Heart left ventricle (tissue), 16 donors: ENCODE measurements at regions not wholly inside any gene's neighbourhood (a gene's known extent, or its start where the extent isn't known, plus 50 kb on each side); places are given as distances from the start of the nearest gene placed in this dataset.

Experiments
- ATAC-seq, 4 donors: fragments of 200-7000 bp; cut with Tn5 transposase; one replicate each; pipeline ENCODE4 v1.9.1; 2020 to 2022; ENCODE audit warnings: moderate library complexity in 4 of 4, mild to moderate bottlenecking in 3 of 4, moderate number of reproducible peaks in 1 of 4
- DNase-seq, 5 donors: peaks; one replicate each; pipeline ENCODE4 v3.0.0-alpha.2; 2020
- H3K27ac ChIP-seq, 12 donors: fragments of 200-600 bp; sonication (generic) in 4 of 12; one replicate each; pipeline versions ENCODE4 v1.5.0 to v1.8.0; 2016 to 2022; ENCODE audit warnings: mild to moderate bottlenecking in 2 of 12
- H3K27me3 ChIP-seq, 9 donors: fragments of 200-600 bp; sonication (generic) in 2 of 9; one replicate each; pipeline versions ENCODE4 v1.5.1 to v1.8.0; 2016 to 2022; ENCODE audit warnings: mild to moderate bottlenecking in 3 of 9
- H3K36me3 ChIP-seq, 9 donors: fragments of 200-600 bp; sonication (generic) in 2 of 9; one replicate each; pipeline versions ENCODE4 v1.5.0 to v1.8.0; 2018 to 2022; ENCODE audit warnings: mild to moderate bottlenecking in 2 of 9
- H3K4me1 ChIP-seq, 12 donors: fragments of 200-600 bp; sonication (generic) in 4 of 12; one replicate each; pipeline versions ENCODE4 v1.5.0 to v1.8.0; 2016 to 2022; ENCODE audit warnings: mild to moderate bottlenecking in 3 of 12
- H3K4me3 ChIP-seq, 12 donors: fragments of 200-600 bp; sonication (generic) in 4 of 12; one replicate each; pipeline versions ENCODE4 v1.5.0 to v1.8.0; 2017 to 2022; ENCODE audit warnings: mild to moderate bottlenecking in 9 of 12, moderate library complexity in 4 of 12
- H3K9me3 ChIP-seq, 12 donors: fragments of 200-600 bp; sonication (generic) in 4 of 12; one replicate each; pipeline versions ENCODE4 v1.5.0 to v1.8.0; 2016 to 2022; ENCODE audit warnings: mild to moderate bottlenecking in 1 of 12
- CTCF ChIP-seq, 12 donors: fragments of 200-600 bp; sonication (generic) in 4 of 12; IDR thresholded peaks; one replicate each; pipeline versions ENCODE4 v1.5.0 to v1.8.0; 2018 to 2022; ENCODE audit warnings: antibody characterized with exemption in 12 of 12, mild to moderate bottlenecking in 5 of 12
- POLR2A ChIP-seq, 2 donors: fragments of 450-650 bp; IDR thresholded peaks; one replicate each; pipeline ENCODE4 v1.6.1; 2017; ENCODE audit warnings: antibody characterized with exemption in 2 of 2, mild to moderate bottlenecking in 2 of 2, moderate library complexity in 2 of 2
- WGBS, 4 donors: extraction: QIAGEN DNeasy Blood & Tissue Kit in 2 of 4; methylation state at CpG; one replicate each; pipeline versions ENCODE4 v1.1.5 to v1.1.7; 2013 to 2018; 5-methylcytosine and 5-hydroxymethylcytosine counted together
- intact Hi-C, 10 donors: fragments of 100-400 bp; cut with DNase I; formaldehyde crosslinking; loops; one replicate each; pipeline versions ENCODE4 v1.11.1 to v1.14.2; 2022
- donor health status: ischemic (EF 13 %, LVEDD 7.1; RV severe dilation, severe dysfunction).
- donor health status: healthy with polysubstance abuse.
- donor health status: DM: no; HTN: yes; CAD: no.
- donor health status: DM: no; HTN: no; CAD: no.
- donor health status: ischemic (EF 25% LVEDD 6.9; RV normal size, moderate dysfunction).
- donor health status: ischemic (EF 25% LVEDD 5.7; RV mildly dilated, moderate dysfunction).
- donor health status: healthy.
- donor health status: DM: yes; HTN: yes; CAD: no.
- donor health status: ischemic (EF 35%, LVEDD 5.7; RV mildly dilated, moderate dysfunction).
- donor health status: nonischemic (EF 11% LVEDD 7.7; RV severe dilation, severe dysfunction).
- donor health status: DM: yes; HTN: yes; CAD: no.
- donor health status: PGD.
- donor health status: ischemic (EF 29% LVEDD 5.4; RV normal size, mild dysfunction).
- donor health status: nonischemic (EF 23%, LVEDD 6.1; RV moderate dilation, normal function).

GRCh38 chr1:104463126-104463697 lies 713.5 kb downstream of the AMY1C start:
- intact Hi-C loops: no loop called here
- no peaks in the 10 kb centered on the region for H3K4me1 ChIP-seq
- TF ChIP-seq POLR2A (IDR thresholded peaks at IDR 0.05) (no peak), CTCF (IDR thresholded peaks at IDR 0.05) (no peak)
- no peak overlapping the region for H3K4me3 ChIP-seq
- H3K9me3 ChIP-seq: peaks cover 0 to 52% (median 17%) of the 10 kb centered on the region in 12 donors
- no peak for DNase-seq
- H3K36me3 ChIP-seq: no peaks in the 10 kb centered on the region
- ATAC-seq: no peak
- H3K27ac ChIP-seq: no peak overlapping the region
- H3K27me3 ChIP-seq: no peaks in the 10 kb centered on the region
- 90 to 92% (median 91%) methylated on average over 12 of the region's 12 CpGs for WGBS, 4 donors

GRCh38 chr1:104466068-104466467 lies 716.4 kb downstream of the AMY1C start:
- no peaks in the 10 kb centered on the region for H3K27me3 ChIP-seq
- no peak overlapping the region for H3K4me3 ChIP-seq
- peaks cover 0 to 26% (median 6%) of the 10 kb centered on the region in 12 donors for H3K9me3 ChIP-seq
- no peaks in the 10 kb centered on the region for H3K36me3 ChIP-seq
- ATAC-seq (no peak), DNase-seq (no peak)
- H3K4me1 ChIP-seq: no peaks in the 10 kb centered on the region
- no peak overlapping the region for H3K27ac ChIP-seq
- intact Hi-C loops: no loop called here
- no peak for TF ChIP-seq POLR2A (IDR thresholded peaks at IDR 0.05)
- no peak for TF ChIP-seq CTCF (IDR thresholded peaks at IDR 0.05)
- 93 to 94% (median 93%) methylated on average over 8 of the region's 8 CpGs for WGBS, 4 donors

- no peak for DNase-seq
- peaks cover 0 to 19% (median 2%) of the 10 kb centered on the region in 12 donors for H3K9me3 ChIP-seq
- WGBS, 4 donors: 69 to 85% (median 74%) methylated on average over 5 of the region's 5 CpGs
- H3K4me1 ChIP-seq: no peaks in the 10 kb centered on the region
- ATAC-seq: no peak
- no peaks in the 10 kb centered on the region for H3K27me3 ChIP-seq
- intact Hi-C loops: no loop called here
- TF ChIP-seq POLR2A (IDR thresholded peaks at IDR 0.05): no peak
- TF ChIP-seq CTCF (IDR thresholded peaks at IDR 0.05): no peak
- H3K27ac ChIP-seq: no peak overlapping the region
- H3K4me3 ChIP-seq: no peak overlapping the region
- H3K36me3 ChIP-seq: no peaks in the 10 kb centered on the region
Measured at GRCh38 chr1:104467590-104467989, 717.9 kb downstream of the AMY1C start.

GRCh38 chr1:104468282-104468681 lies 718.6 kb downstream of the AMY1C start:
- no peak for DNase-seq
- Histone ChIP-seq H3K4me1 (no peaks in the 10 kb centered on the region), H3K27ac (no peak overlapping the region), H3K36me3 (no peaks in the 10 kb centered on the region), H3K4me3 (no peak overlapping the region), H3K9me3 (peaks cover 0 to 19% (median 2%) of the 10 kb centered on the region in 12 donors), H3K27me3 (no peaks in the 10 kb centered on the region)
- no peak for ATAC-seq
- no peak for TF ChIP-seq POLR2A (IDR thresholded peaks at IDR 0.05)
- no peak for TF ChIP-seq CTCF (IDR thresholded peaks at IDR 0.05)
- 74 to 82% (median 81%) methylated on average over 4 of the region's 4 CpGs for WGBS, 4 donors
- intact Hi-C loops: no loop called here
